GM18858 (cell line): ENCODE measurements at regions not wholly inside any gene's neighbourhood (a gene's known extent, or its start where the extent isn't known, plus 50 kb on each side); places are given as distances from the start of the nearest gene placed in this dataset.

Experiments
- ATAC-seq: cut with Tn5 transposase; IDR thresholded peaks from one replicate; pipeline ENCODE4 v1.9.1; 2021; ENCODE audit not compliant: unreplicated experiment

GRCh38 chr12:86837246-86837645 is 581.1 kb upstream of the MGAT4C start:
- ATAC-seq, result no peak

- no peak for ATAC-seq
Measured at GRCh38 chr12:86834217-86834616, 578.0 kb upstream of the MGAT4C start.

GRCh38 chr12:86827409-86827808 is 571.2 kb upstream of the MGAT4C start:
- ATAC-seq, result no peak

GRCh38 chr12:86826051-86826450 is 569.9 kb upstream of the MGAT4C start:
- ATAC-seq, result no peak

- ATAC-seq, result no peak
Measured at GRCh38 chr12:86801439-86801838, 545.2 kb upstream of the MGAT4C start.

- ATAC-seq, result no peak
Measured at GRCh38 chr12:86799616-86800015, 543.4 kb upstream of the MGAT4C start.

GRCh38 chr12:86796550-86796949 is 540.4 kb upstream of the MGAT4C start:
- ATAC-seq, result no peak

GRCh38 chr12:86788661-86789060 is 532.5 kb upstream of the MGAT4C start:
- ATAC-seq, result no peak

GRCh38 chr12:86787419-86787818 is 531.2 kb upstream of the MGAT4C start:
- no peak for ATAC-seq

- ATAC-seq, result no peak
Measured at GRCh38 chr12:86777325-86777724, 521.1 kb upstream of the MGAT4C start.

- ATAC-seq, result no peak
Measured at GRCh38 chr12:86774841-86775388, 518.7 kb upstream of the MGAT4C start.

GRCh38 chr12:86772696-86773095 is 516.5 kb upstream of the MGAT4C start:
- ATAC-seq, result no peak

GRCh38 chr12:86770871-86771270 is 514.7 kb upstream of the MGAT4C start:
- no peak for ATAC-seq

- ATAC-seq, result no peak
Measured at GRCh38 chr12:86748894-86749293, 492.7 kb upstream of the MGAT4C start.

GRCh38 chr12:86744547-86745212 is 488.5 kb upstream of the MGAT4C start:
- ATAC-seq, result no peak

GRCh38 chr12:86743875-86744536 is 487.8 kb upstream of the MGAT4C start:
- ATAC-seq, result no peak

GRCh38 chr12:86741531-86741930 is 485.3 kb upstream of the MGAT4C start:
- no peak for ATAC-seq

GRCh38 chr12:86735851-86736250 is 479.7 kb upstream of the MGAT4C start:
- ATAC-seq, result peak; percentile 82

- ATAC-seq, result peak; percentile 49
Measured at GRCh38 chr12:86735072-86735471, 478.9 kb upstream of the MGAT4C start.

GRCh38 chr12:86730233-86730632 is 474.0 kb upstream of the MGAT4C start:
- no peak for ATAC-seq

- no peak for ATAC-seq
Measured at GRCh38 chr12:86729739-86730138, 473.5 kb upstream of the MGAT4C start.

GRCh38 chr12:86727160-86727559 is 471.0 kb upstream of the MGAT4C start:
- ATAC-seq, result no peak
